ENCODE measurements at regions not wholly inside any gene's neighbourhood (a gene's known extent, or its start where the extent isn't known, plus 50 kb on each side); places are given as distances from the start of the nearest gene placed in this dataset.
A peak's percentile ranks its signal among the peaks of the same experiment; 100 is the strongest.

DNA sequence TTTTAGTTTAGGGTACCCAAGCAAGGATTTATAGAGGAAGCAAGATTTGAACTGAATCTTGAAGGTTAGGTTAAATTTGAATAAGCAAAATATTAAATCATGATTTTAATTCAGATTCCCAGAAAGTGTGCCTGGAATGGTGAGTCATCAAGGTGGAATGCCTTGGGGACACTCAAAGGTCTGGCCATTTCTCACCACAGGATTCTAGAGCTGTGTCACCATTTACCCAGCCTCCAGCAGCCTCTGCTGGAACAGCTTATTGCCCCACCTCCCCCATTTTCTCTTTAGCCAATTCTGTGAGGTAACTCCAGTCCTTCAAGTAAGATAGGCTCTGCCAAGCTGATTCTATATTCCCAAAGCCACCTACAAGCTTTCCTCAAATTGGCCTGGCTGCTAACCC lies 181.4 kb downstream of the SIM1 start:
- H3K27me3 ChIP-seq, result no peaks in the 10 kb centered on the region
- no peaks in the 10 kb centered on the region for H3K4me1 ChIP-seq
- peak in 1 of 4 donors; percentile 44 for ATAC-seq
- TF ChIP-seq, protein P1, sequence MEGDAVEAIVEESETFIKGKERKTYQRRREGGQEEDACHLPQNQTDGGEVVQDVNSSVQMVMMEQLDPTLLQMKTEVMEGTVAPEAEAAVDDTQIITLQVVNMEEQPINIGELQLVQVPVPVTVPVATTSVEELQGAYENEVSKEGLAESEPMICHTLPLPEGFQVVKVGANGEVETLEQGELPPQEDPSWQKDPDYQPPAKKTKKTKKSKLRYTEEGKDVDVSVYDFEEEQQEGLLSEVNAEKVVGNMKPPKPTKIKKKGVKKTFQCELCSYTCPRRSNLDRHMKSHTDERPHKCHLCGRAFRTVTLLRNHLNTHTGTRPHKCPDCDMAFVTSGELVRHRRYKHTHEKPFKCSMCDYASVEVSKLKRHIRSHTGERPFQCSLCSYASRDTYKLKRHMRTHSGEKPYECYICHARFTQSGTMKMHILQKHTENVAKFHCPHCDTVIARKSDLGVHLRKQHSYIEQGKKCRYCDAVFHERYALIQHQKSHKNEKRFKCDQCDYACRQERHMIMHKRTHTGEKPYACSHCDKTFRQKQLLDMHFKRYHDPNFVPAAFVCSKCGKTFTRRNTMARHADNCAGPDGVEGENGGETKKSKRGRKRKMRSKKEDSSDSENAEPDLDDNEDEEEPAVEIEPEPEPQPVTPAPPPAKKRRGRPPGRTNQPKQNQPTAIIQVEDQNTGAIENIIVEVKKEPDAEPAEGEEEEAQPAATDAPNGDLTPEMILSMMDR (IDR thresholded peaks at IDR 0.05), result no peak
- no peaks in the 10 kb centered on the region for H3K9me3 ChIP-seq
- no peak overlapping the region for H3K4me3 ChIP-seq
- DNase-seq, result no peak
- no peak overlapping the region for H3K27ac ChIP-seq
- no peaks in the 10 kb centered on the region for H3K36me3 ChIP-seq
- FAIRE-seq, result no peak
- intact Hi-C loops (cut with DNase I), result no loop called here

DNA sequence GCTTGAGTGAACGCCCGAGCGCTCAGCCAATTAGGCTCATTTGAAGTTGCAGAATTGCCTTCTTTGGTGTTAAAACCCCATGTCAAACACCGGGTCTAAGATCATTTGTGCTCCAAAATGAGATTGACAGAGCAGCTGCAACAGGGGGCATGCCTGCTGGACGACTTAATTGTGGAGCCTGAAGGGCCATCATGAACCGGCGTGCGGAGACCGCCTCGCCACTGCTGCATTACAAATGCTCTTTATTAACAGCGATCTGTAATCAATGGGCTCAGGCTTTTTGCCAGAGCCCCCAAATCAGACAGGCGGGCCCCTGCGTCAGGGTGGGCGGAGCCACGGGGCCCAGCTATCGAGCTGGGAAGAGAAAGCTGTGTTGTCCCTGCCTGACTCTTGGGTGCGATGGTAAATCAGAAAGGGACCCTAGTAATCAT lies 183.2 kb downstream of the SIM1 start:
- H3K36me3 ChIP-seq, result no peaks in the 10 kb centered on the region
- peak overlapping the region in 1 of 4 donors; percentile 19 for H3K4me3 ChIP-seq
- 7 to 8% methylated on average over 17 of the region's 17 CpGs for WGBS, 2 donors
- intact Hi-C loops (cut with DNase I), result no loop called here
- TF ChIP-seq, protein P1 (IDR thresholded peaks at IDR 0.05), result no peak
- peak in 2 of 6 donors; percentile 23 to 52 for DNase-seq
- H3K4me1 ChIP-seq, result no peaks in the 10 kb centered on the region
- no peak for FAIRE-seq
- ATAC-seq, result peak in 2 of 4 donors; percentile 30 to 57
- H3K27ac ChIP-seq, result no peak overlapping the region
- no peaks in the 10 kb centered on the region for H3K9me3 ChIP-seq
- no peaks in the 10 kb centered on the region for H3K27me3 ChIP-seq

DNA sequence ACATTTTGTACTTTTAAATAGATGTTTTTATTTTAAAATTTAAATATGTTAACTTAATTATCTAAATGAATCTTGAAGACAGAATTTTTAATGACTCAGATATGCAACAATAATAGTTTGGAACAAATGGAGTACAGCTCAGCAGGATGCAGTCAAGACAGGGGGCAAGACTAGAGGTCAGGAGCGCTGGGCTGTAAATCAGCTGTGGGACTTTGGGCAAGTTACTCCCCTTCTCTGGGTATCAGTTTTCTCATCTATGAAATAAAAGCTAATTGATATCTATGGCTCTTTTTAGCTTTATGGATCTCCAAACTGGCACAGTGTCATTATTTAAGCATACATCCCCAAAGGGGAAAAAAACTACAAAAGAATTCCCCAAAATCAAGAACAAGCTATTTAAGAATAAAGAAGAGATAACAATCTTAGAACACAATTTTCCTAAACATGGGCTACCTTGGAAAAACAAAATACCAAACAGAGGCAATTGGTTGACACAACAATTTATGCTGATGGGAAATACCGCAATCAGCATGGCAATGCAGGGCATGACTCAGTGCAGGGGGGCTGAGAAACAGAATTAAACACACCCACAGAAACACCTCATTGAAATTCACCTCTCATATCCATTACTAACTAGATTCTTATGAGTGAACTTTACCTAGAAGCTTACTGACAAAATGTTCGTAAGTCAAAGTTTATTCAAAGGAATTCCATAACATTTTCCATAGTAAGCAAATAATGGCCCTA lies 188.2 kb downstream of the SIM1 start:
- no peaks in the 10 kb centered on the region for H3K9me3 ChIP-seq
- H3K36me3 ChIP-seq, result no peaks in the 10 kb centered on the region
- no peak for ATAC-seq
- TF ChIP-seq, protein P1 (IDR thresholded peaks at IDR 0.05), result no peak
- DNase-seq, result no peak
- no peaks in the 10 kb centered on the region for H3K27me3 ChIP-seq
- H3K4me3 ChIP-seq, result no peak overlapping the region
- H3K27ac ChIP-seq, result no peak overlapping the region
- FAIRE-seq, result no peak
- no peaks in the 10 kb centered on the region for H3K4me1 ChIP-seq
- intact Hi-C loops (cut with DNase I), result no loop called here
- WGBS, 2 donors, result 91 to 94% methylated on average over 3 of the region's 3 CpGs

DNA sequence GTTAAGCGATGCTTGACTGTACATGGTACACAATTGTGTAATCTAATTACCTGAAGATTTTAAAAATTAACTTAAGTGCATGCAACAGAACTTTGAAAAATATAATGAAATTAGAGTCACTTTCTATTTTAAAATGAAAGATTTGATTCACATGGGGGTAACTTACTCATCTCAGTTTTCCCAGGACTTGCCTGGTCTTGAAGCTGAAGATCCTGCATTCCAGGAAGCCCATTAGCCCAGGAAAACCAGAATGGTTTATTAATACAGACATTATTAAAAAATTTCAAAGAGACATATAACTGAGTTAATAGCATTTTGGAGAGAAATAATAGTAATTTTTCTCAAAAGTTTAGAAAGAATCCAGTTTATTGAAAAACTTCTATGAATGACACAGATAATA lies 190.6 kb downstream of the SIM1 start:
- no peak overlapping the region for H3K4me3 ChIP-seq
- TF ChIP-seq, protein P1 (IDR thresholded peaks at IDR 0.05), result no peak
- intact Hi-C loops (cut with DNase I), result no loop called here
- H3K27ac ChIP-seq, result no peak overlapping the region
- H3K9me3 ChIP-seq, result no peaks in the 10 kb centered on the region
- H3K36me3 ChIP-seq, result no peaks in the 10 kb centered on the region
- 90 to 93% methylated on average over 1 of the region's 1 CpG for WGBS, 2 donors
- H3K4me1 ChIP-seq, result no peaks in the 10 kb centered on the region
- no peak for DNase-seq
- no peak for FAIRE-seq
- no peaks in the 10 kb centered on the region for H3K27me3 ChIP-seq
- ATAC-seq, result no peak

DNA sequence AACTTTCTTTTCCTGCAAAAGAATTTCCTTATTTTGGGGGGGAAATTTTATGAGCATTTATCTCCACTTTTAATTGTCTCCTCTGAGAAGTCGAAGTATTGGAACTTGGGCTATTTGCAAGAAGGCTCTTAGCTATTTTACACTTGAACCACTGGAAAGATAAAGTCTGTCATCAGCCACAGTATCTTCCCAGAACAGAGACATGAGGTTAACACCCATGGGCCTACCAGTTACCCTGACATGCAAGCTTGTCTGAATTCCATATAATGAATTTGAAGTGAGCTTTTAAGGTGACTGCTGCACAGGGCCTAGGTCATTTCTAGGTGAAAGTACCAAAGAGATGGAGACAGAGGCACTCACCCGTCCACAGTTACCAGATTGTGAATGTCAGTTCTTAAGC lies 193.1 kb downstream of the SIM1 start:
- no peaks in the 10 kb centered on the region for H3K9me3 ChIP-seq
- no peaks in the 10 kb centered on the region for H3K27me3 ChIP-seq
- H3K36me3 ChIP-seq, result no peaks in the 10 kb centered on the region
- H3K4me1 ChIP-seq, result no peaks in the 10 kb centered on the region
- TF ChIP-seq, protein P1 (IDR thresholded peaks at IDR 0.05), result no peak
- H3K27ac ChIP-seq, result no peak overlapping the region
- intact Hi-C loops (cut with DNase I), result no loop called here
- no peak for FAIRE-seq
- ATAC-seq, result no peak
- H3K4me3 ChIP-seq, result no peak overlapping the region
- 76 to 92% methylated on average over 2 of the region's 2 CpGs for WGBS, 2 donors
- DNase-seq, result no peak
